D341Med (cell line): ENCODE measurements at regions not wholly inside any gene's neighbourhood (a gene's known extent, or its start where the extent isn't known, plus 50 kb on each side); places are given as distances from the start of the nearest gene placed in this dataset.

Experiments
- DNase-seq: peaks from one replicate; pipeline ENCODE4 v3.0.0; 2012; ENCODE audit warnings: low spot score

- no peak for DNase-seq
These were observed 489.4 kb downstream of the SUCLA2 start for GRCh38 chr13:47511647-47512046.

GRCh38 chr13:47508527-47509228, 492.4 kb downstream of the SUCLA2 start:
- no peak for DNase-seq

GRCh38 chr13:47503475-47503874, 497.6 kb downstream of the SUCLA2 start:
- DNase-seq, result no peak

- DNase-seq, result no peak
These were observed 498.9 kb downstream of the SUCLA2 start for GRCh38 chr13:47502166-47502565.

GRCh38 chr13:47499358-47500150, 501.5 kb downstream of the SUCLA2 start:
- DNase-seq, result no peak

- DNase-seq, result no peak
These were observed 516.5 kb downstream of the SUCLA2 start for GRCh38 chr13:47484548-47484947.

GRCh38 chr13:47481536-47481935, 519.5 kb downstream of the SUCLA2 start:
- no peak for DNase-seq

GRCh38 chr13:47480951-47481350, 520.1 kb downstream of the SUCLA2 start:
- DNase-seq, result no peak

- no peak for DNase-seq
These were observed 521.0 kb downstream of the SUCLA2 start for GRCh38 chr13:47480121-47480520.

GRCh38 chr13:47478985-47479384, 522.1 kb downstream of the SUCLA2 start:
- no peak for DNase-seq

GRCh38 chr13:47475441-47475948, 525.6 kb downstream of the SUCLA2 start:
- DNase-seq, result no peak

GRCh38 chr13:47474839-47475238, 526.2 kb downstream of the SUCLA2 start:
- no peak for DNase-seq

- DNase-seq, result no peak
These were observed 526.7 kb downstream of the SUCLA2 start for GRCh38 chr13:47474326-47474725.

GRCh38 chr13:47472516-47472915, 528.6 kb downstream of the SUCLA2 start:
- DNase-seq, result no peak

GRCh38 chr13:47463726-47464125, 537.3 kb downstream of the SUCLA2 start:
- DNase-seq, result no peak

GRCh38 chr13:47463002-47463401, 538.1 kb downstream of the SUCLA2 start:
- DNase-seq, result no peak

GRCh38 chr13:47461816-47462215, 539.3 kb downstream of the SUCLA2 start:
- no peak for DNase-seq

- no peak for DNase-seq
These were observed 541.6 kb downstream of the SUCLA2 start for GRCh38 chr13:47459512-47459911.

GRCh38 chr13:47457626-47458025, 543.4 kb downstream of the SUCLA2 start:
- no peak for DNase-seq

- no peak for DNase-seq
These were observed 545.4 kb downstream of the SUCLA2 start for GRCh38 chr13:47455626-47456025.

GRCh38 chr13:47454986-47455385, 546.1 kb downstream of the SUCLA2 start:
- DNase-seq, result no peak

- no peak for DNase-seq
These were observed 540.6 kb upstream of the HTR2A start for GRCh38 chr13:47437406-47437805.

- no peak for DNase-seq
These were observed 536.7 kb upstream of the HTR2A start for GRCh38 chr13:47433461-47434005.
